H1 (cell line): ENCODE measurements at regions not wholly inside any gene's neighbourhood (a gene's known extent, or its start where the extent isn't known, plus 50 kb on each side); places are given as distances from the start of the nearest gene placed in this dataset.

ENCODE experiments used
- CTCF ChIA-PET: fragments of 300-600 bp; sonication (Branson Sonifier 250); formaldehyde crosslinking; loops from one replicate; lab custom pipeline; 2021; ENCODE audit not compliant: partially characterized antibody; lab: Charles Lee
- POLR2A ChIA-PET: fragments of 300-600 bp; sonication (Branson Sonifier 250); formaldehyde crosslinking; loops from one replicate; lab custom pipeline; 2021; ENCODE audit warnings: inconsistent platforms; ENCODE audit not compliant: partially characterized antibody; lab: Charles Lee
- DNase-seq, 2 experiments: peaks; one replicate each; pipeline versions ENCODE4 v3.0.0 to v3.0.0-alpha.2; 2010 to 2022; ENCODE audit warnings: low spot score in 2 of 2, low read depth in 1 of 2, mixed read lengths in 1 of 2
- FAIRE-seq: peaks from 2 replicates; lab custom pipeline; 2011; peaks lifted over from hg19 to GRCh38; lab: Jason Lieb, UNC
- H2AFZ ChIP-seq: 2 replicates; pipeline ENCODE4 v1.8.1; 2012; ENCODE audit warnings: low read length, inconsistent platforms
- H2AK5ac ChIP-seq: 2 replicates; pipeline ENCODE4 v1.6.1; 2013; ENCODE audit warnings: low read depth, low read length
- H2BK120ac ChIP-seq: replicated peaks from 2 replicates; pipeline ENCODE3; 2013; ENCODE audit warnings: low read depth, low read length, inconsistent platforms
- H2BK12ac ChIP-seq: 2 replicates; pipeline ENCODE4 v1.6.1; 2013; ENCODE audit warnings: low read depth, low read length
- H2BK15ac ChIP-seq: 2 replicates; pipeline ENCODE4 v1.6.1; 2013; ENCODE audit warnings: low read length
- H2BK20ac ChIP-seq: 2 replicates; pipeline ENCODE4 v1.6.1; 2013; ENCODE audit warnings: low read length
- H2BK5ac ChIP-seq: 2 replicates; pipeline ENCODE4 v1.6.1; 2013; ENCODE audit warnings: low read depth, low read length
- H3K14ac ChIP-seq: 2 replicates; pipeline ENCODE4 v1.6.1; 2013; ENCODE audit warnings: inconsistent platforms; ENCODE audit not compliant: insufficient read length
- H3K18ac ChIP-seq: 2 replicates; pipeline ENCODE4 v1.6.1; 2013; ENCODE audit warnings: low read length; ENCODE audit errors: extremely low read depth
- H3K23ac ChIP-seq: 2 replicates; pipeline ENCODE4 v1.6.1; 2013; ENCODE audit warnings: inconsistent platforms; ENCODE audit not compliant: insufficient read length
- H3K23me2 ChIP-seq: 2 replicates; pipeline ENCODE4 v1.6.1; 2013; ENCODE audit warnings: low read depth, low read length
- H3K27ac ChIP-seq: 2 replicates; pipeline ENCODE4 v1.6.1; 2011; ENCODE audit warnings: low read depth, low read length, inconsistent platforms
- H3K27me3 ChIP-seq, 4 experiments: replicated peaks in 1 of 4; 1 replicate in 1 of 4; 2 replicates in 3 of 4; pipeline versions ENCODE4 v1.6.1 to v1.8.1; 2011 to 2013; ENCODE audit warnings: low read length in 3 of 4, mild to moderate bottlenecking in 3 of 4, inconsistent platforms in 2 of 4, mixed read lengths in 2 of 4, moderate library complexity in 1 of 4; ENCODE audit not compliant: control insufficient read depth in 3 of 4, insufficient read depth in 3 of 4; ENCODE audit errors: extremely low read depth in 1 of 4
- H3K36me3 ChIP-seq, 4 experiments: 2 replicates each; pipeline versions ENCODE4 v1.6.1 to v1.8.1; 2011 to 2013; ENCODE audit warnings: mild to moderate bottlenecking in 4 of 4, low read length in 3 of 4, moderate library complexity in 2 of 4, control low read depth in 1 of 4, inconsistent platforms in 1 of 4; ENCODE audit not compliant: insufficient read depth in 4 of 4, control insufficient read depth in 2 of 4
- H3K4ac ChIP-seq: replicated peaks from 2 replicates; pipeline ENCODE3; 2013; ENCODE audit warnings: low read length, low read depth, mixed read lengths, inconsistent platforms; ENCODE audit not compliant: insufficient read length
- H3K4me1 ChIP-seq, 4 experiments: replicated peaks in 1 of 4; 1 replicate in 1 of 4; 2 replicates in 3 of 4; pipeline versions ENCODE4 v1.6.1 to v1.8.1; 2011 to 2013; ENCODE audit warnings: low read length in 3 of 4, inconsistent platforms in 2 of 4, mixed read lengths in 1 of 4; ENCODE audit not compliant: insufficient read depth in 4 of 4, control insufficient read depth in 3 of 4
- H3K4me2 ChIP-seq, 2 experiments: 2 replicates each; pipeline versions ENCODE4 v1.6.1 to v1.8.1; 2011 to 2013; ENCODE audit warnings: low read depth in 2 of 2, low read length in 2 of 2, control low read depth in 1 of 2, inconsistent platforms in 1 of 2, mild to moderate bottlenecking in 1 of 2; ENCODE audit not compliant: insufficient read depth in 1 of 2
- H3K4me3 ChIP-seq, 4 experiments: fragments of 200-600, 300-600 bp in 1 of 4; sonication (generic), shearing (Covaris generic), sonication (Bioruptor Twin) in 1 of 4; 2 replicates each; pipeline versions ENCODE4 v1.5.1 to v1.8.1; 2011 to 2016; ENCODE audit warnings: low read length in 4 of 4, low read depth in 3 of 4, control low read depth in 2 of 4, inconsistent platforms in 2 of 4, mild to moderate bottlenecking in 2 of 4, mixed read lengths in 1 of 4, moderate library complexity in 1 of 4; ENCODE audit not compliant: insufficient read depth in 2 of 4; ENCODE audit errors: extremely low read depth in 1 of 4
- H3K56ac ChIP-seq: replicated peaks from 2 replicates; pipeline ENCODE3; 2013; ENCODE audit warnings: low read depth, mild to moderate bottlenecking, mixed read lengths, low read length, inconsistent platforms; ENCODE audit not compliant: insufficient read length
- H3K79me1 ChIP-seq: 2 replicates; pipeline ENCODE4 v1.6.1; 2013; ENCODE audit warnings: low read depth, low read length, control low read depth
- H3K79me2 ChIP-seq, 2 experiments: 2 replicates each; pipeline versions ENCODE4 v1.6.1 to v1.8.1; 2012 to 2013; ENCODE audit warnings: low read length in 2 of 2, mild to moderate bottlenecking in 2 of 2, inconsistent platforms in 1 of 2; ENCODE audit not compliant: insufficient read depth in 2 of 2, control insufficient read depth in 1 of 2
- H3K9ac ChIP-seq, 4 experiments: replicated peaks in 1 of 4; 1 replicate in 1 of 4; 2 replicates in 3 of 4; pipeline versions ENCODE4 v1.6.1 to v1.8.1; 2011 to 2013; ENCODE audit warnings: low read depth in 3 of 4, low read length in 3 of 4, control low read depth in 2 of 4, mild to moderate bottlenecking in 2 of 4, moderate library complexity in 2 of 4, inconsistent platforms in 1 of 4; ENCODE audit errors: extremely low read depth in 1 of 4
- H3K9me3 ChIP-seq, 2 experiments: 2 replicates each; pipeline versions ENCODE4 v1.6.1 to v1.8.1; 2012 to 2013; ENCODE audit warnings: mild to moderate bottlenecking in 2 of 2, moderate library complexity in 2 of 2, control low read depth in 1 of 2, inconsistent platforms in 1 of 2, low read depth in 1 of 2, low read length in 1 of 2, mixed read lengths in 1 of 2; ENCODE audit not compliant: insufficient read depth in 2 of 2
- H4K20me1 ChIP-seq, 2 experiments: replicated peaks in 1 of 2; 2 replicates each; pipeline versions ENCODE3 to v1.8.1; 2011 to 2013; ENCODE audit warnings: inconsistent platforms in 2 of 2, low read length in 2 of 2, mild to moderate bottlenecking in 1 of 2; ENCODE audit not compliant: insufficient read depth in 2 of 2, control insufficient read depth in 1 of 2
- H4K5ac ChIP-seq: 2 replicates; pipeline ENCODE4 v1.6.1; 2013; ENCODE audit warnings: low read length, low read depth, mixed read lengths, inconsistent platforms; ENCODE audit not compliant: insufficient read length
- H4K8ac ChIP-seq: 2 replicates; pipeline ENCODE4 v1.8.0; 2013; ENCODE audit warnings: mild to moderate bottlenecking, moderate library complexity, low read length, inconsistent platforms; ENCODE audit not compliant: insufficient read depth; ENCODE audit errors: extremely low read depth
- H4K91ac ChIP-seq: replicated peaks from 2 replicates; pipeline ENCODE3; 2013; ENCODE audit warnings: low read length, mixed read lengths, inconsistent platforms; ENCODE audit not compliant: insufficient read length
- RFX5 ChIP-seq: IDR thresholded peaks from 2 replicates; pipeline ENCODE4 v1.6.1; 2011; ENCODE audit warnings: low read depth, low read length, improper control_type of control experiment, borderline replicate concordance
- WGBS, 2 experiments: shearing (Covaris generic) in 1 of 2; methylation state at CpG; one replicate each; pipeline versions ENCODE4 v1.1.6 to v1.1.7; 2013 to 2015; ENCODE audit warnings: low lambda C conversion rate in 2 of 2, mixed read lengths in 2 of 2, inconsistent platforms in 1 of 2, low coverage in 1 of 2, missing lambda C conversion rate in 1 of 2; ENCODE audit not compliant: insufficient replicate concordance in 2 of 2, insufficient coverage in 1 of 2, insufficient read length in 1 of 2; ENCODE audit errors: extremely low coverage in 1 of 2, missing lambda C conversion rate in 1 of 2; 5-methylcytosine and 5-hydroxymethylcytosine counted together

DNA sequence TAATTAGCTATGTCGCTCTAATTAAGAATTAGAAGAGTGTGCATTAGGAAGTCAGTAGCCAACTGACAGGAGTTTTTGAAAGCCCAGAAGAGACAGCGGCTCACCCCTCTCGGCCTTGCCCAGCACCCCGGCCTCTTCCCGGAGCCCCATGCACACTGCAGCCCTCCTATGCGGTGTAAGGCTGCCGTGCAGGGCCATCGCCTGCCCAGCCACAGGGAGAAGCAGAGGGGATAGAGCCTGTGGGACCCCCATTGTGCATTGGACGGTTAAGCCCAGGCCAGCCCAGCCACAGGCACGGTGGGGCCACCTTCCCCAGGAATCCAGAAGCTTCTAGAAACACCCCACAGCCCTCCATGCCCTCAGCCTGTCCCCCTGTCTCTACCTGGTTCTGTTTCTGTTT lies 569.7 kb upstream of the MKI67 start:
- Histone ChIP-seq H3K27ac (no peak overlapping the region), H3K56ac (no peak overlapping the region), H2AK5ac (no peak overlapping the region), H3K9me3 (no peaks in the 10 kb centered on the region), H4K91ac (no peak overlapping the region), H2BK5ac (no peak overlapping the region), H3K79me1 (no peaks in the 10 kb centered on the region), H3K9ac (no peak overlapping the region), H3K4me2 (no peak overlapping the region), H3K27me3 (no peaks in the 10 kb centered on the region), H3K18ac (no peak overlapping the region), H2BK120ac (no peak overlapping the region), H2BK12ac (no peak overlapping the region), H3K23ac (no peak overlapping the region), H3K79me2 (no peaks in the 10 kb centered on the region), H3K14ac (no peak overlapping the region), H4K8ac (no peak overlapping the region), H2AFZ (no peak overlapping the region), H2BK15ac (no peak overlapping the region), H3K23me2 (no peaks in the 10 kb centered on the region; the same call in 1 of the 2 replicates), H4K20me1 (no peaks in the 10 kb centered on the region), H2BK20ac (no peak overlapping the region), H3K4ac (no peak overlapping the region), H3K36me3 (no peaks in the 10 kb centered on the region), H3K4me1 (peaks cover 0 to 15% (median 2%) of the 10 kb centered on the region in 4 experiments; a peak in 4 of 7 replicates), H3K4me3 (no peak overlapping the region), H4K5ac (no peak overlapping the region)
- FAIRE-seq (no peak), DNase-seq (no peak)
- whole genome bisulfite sequencing, 2 experiments, result 87% methylated on average over 10 of the region's 10 CpGs; no CpG with 5 or more reads in 1 of the 2 experiments
- ChIA-PET POLR2A (no interaction called here), CTCF (interaction anchor here (0.6 to 1.8 kb wide), 2 partner anchors 29 to 579 kb away, joined by 3 to 5 read pairs; no protein-coding TSS in a partner anchor)
- TF ChIP-seq RFX5, result no peak
